ENCODE measurements at regions not wholly inside any gene's neighbourhood (a gene's known extent, or its start where the extent isn't known, plus 50 kb on each side); places are given as distances from the start of the nearest gene placed in this dataset.
"Not testable (repeated sequence)": the region's sequence is repeated elsewhere in the genome, so short reads cannot be mapped to it uniquely, and the experiment has no call there.

DNA sequence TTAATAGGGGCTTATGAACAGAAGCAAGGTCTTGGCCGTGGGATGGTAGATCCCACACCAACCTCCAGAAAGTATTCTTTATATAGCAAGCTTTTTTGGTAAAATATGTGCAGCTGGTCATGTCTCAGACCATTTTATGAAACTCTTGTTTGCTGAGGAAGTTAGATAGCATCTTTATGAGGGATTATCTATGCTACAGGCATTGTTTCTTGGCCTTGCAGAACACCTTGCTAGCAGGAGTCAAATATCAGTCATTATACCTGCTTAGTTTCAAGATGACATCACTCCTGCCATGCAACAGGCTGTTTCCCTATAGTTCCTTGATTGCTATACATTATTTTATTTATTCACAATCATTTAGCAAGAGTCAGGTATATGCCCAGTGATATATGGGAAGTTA lies 84.8 kb upstream of the LRFN5 start:
- intact Hi-C loops (cut with DNase I; ENCODE audit: low total_unique reads), result no loop called here
- TF ChIP-seq, protein P1, sequence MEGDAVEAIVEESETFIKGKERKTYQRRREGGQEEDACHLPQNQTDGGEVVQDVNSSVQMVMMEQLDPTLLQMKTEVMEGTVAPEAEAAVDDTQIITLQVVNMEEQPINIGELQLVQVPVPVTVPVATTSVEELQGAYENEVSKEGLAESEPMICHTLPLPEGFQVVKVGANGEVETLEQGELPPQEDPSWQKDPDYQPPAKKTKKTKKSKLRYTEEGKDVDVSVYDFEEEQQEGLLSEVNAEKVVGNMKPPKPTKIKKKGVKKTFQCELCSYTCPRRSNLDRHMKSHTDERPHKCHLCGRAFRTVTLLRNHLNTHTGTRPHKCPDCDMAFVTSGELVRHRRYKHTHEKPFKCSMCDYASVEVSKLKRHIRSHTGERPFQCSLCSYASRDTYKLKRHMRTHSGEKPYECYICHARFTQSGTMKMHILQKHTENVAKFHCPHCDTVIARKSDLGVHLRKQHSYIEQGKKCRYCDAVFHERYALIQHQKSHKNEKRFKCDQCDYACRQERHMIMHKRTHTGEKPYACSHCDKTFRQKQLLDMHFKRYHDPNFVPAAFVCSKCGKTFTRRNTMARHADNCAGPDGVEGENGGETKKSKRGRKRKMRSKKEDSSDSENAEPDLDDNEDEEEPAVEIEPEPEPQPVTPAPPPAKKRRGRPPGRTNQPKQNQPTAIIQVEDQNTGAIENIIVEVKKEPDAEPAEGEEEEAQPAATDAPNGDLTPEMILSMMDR (IDR thresholded peaks at IDR 0.05), result no peak
- TF ChIP-seq POLR2A (IDR thresholded peaks at IDR 0.05), result no peak
- 77 to 81% methylated on average over 1 of the region's 1 CpG for WGBS, 2 donors
- DNase-seq (ENCODE audit: low spot score in 2 of 2), result no peak
- H3K4me3 ChIP-seq (ENCODE audit: low read depth, poor library complexity, severe bottlenecking), result no peak overlapping the region

DNA sequence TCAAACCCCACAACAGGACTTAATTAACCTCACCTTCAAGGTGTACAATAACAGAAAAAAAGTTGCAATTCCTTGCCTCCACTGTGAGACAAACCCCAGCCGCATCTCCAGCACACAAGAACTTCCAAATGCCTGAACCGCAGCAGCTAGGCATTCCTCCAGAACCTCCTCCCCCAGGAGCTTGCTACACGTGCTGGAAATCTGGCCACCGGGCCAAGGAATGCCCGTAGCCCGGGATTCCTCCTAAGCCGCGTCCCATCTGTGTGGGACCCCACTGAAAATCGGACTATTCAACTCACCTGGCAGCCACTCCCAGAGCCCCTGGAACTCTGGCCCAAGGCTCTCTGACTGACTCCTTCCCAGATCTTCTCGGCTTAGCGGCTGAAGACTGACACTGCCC lies 88.6 kb upstream of the LRFN5 start:
- H3K4me3 ChIP-seq (ENCODE audit: low read depth, poor library complexity, severe bottlenecking); intact Hi-C loops (cut with DNase I; ENCODE audit: low total_unique reads); DNase-seq (ENCODE audit: low spot score in 2 of 2): not testable (repeated sequence)
- 79 to 84% methylated on average over 5 to 9 of the region's 11 CpGs for WGBS, 2 donors

- no peak overlapping the region for H3K4me3 ChIP-seq (ENCODE audit: low read depth, poor library complexity, severe bottlenecking)
- TF ChIP-seq POLR2A (IDR thresholded peaks at IDR 0.05), result no peak
- TF ChIP-seq, protein P1 (IDR thresholded peaks at IDR 0.05), result no peak
- intact Hi-C loops (cut with DNase I; ENCODE audit: low total_unique reads), result no loop called here
- 61 to 73% methylated on average over 2 of the region's 2 CpGs for WGBS, 2 donors
- DNase-seq (ENCODE audit: low spot score in 2 of 2), result no peak
Measured at GRCh38 chr14:41506552-41506951, 100.1 kb upstream of the LRFN5 start.

GRCh38 chr14:41505491-41505890 lies 101.2 kb upstream of the LRFN5 start:
- no peak overlapping the region for H3K4me3 ChIP-seq (ENCODE audit: low read depth, poor library complexity, severe bottlenecking)
- WGBS, 2 donors, result 65 to 74% methylated on average over 2 of the region's 2 CpGs
- intact Hi-C loops (cut with DNase I; ENCODE audit: low total_unique reads), result no loop called here
- TF ChIP-seq, protein P1 (IDR thresholded peaks at IDR 0.05), result no peak
- no peak for TF ChIP-seq POLR2A (IDR thresholded peaks at IDR 0.05)
- DNase-seq (ENCODE audit: low spot score in 2 of 2), result no peak

DNA sequence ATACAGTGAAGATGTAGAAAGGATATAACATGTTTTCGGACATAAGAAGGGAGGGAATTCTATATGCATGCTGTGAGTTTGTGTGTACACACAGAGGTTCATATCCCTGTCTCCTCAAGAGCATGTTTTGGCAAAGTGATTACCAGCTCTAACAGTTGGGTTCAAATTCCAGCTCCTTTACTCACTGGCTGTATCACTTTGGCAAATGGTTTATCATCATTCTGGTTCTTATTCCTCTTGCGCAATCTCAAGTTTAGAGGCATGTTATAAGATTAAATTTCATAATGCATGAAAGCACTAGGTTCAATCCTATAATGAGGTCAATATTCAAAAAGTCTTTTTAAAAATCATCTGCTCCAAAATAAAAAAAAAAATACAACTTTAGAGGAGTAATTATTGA lies 107.7 kb upstream of the LRFN5 start:
- intact Hi-C loops (cut with DNase I; ENCODE audit: low total_unique reads), result no loop called here
- WGBS, 2 donors, result 94 to 97% methylated on average over 2 of the region's 2 CpGs
- DNase-seq (ENCODE audit: low spot score in 2 of 2), result no peak
- TF ChIP-seq POLR2A (IDR thresholded peaks at IDR 0.05), result no peak
- TF ChIP-seq, protein P1 (IDR thresholded peaks at IDR 0.05), result no peak
- H3K4me3 ChIP-seq (ENCODE audit: low read depth, poor library complexity, severe bottlenecking), result no peak overlapping the region

DNA sequence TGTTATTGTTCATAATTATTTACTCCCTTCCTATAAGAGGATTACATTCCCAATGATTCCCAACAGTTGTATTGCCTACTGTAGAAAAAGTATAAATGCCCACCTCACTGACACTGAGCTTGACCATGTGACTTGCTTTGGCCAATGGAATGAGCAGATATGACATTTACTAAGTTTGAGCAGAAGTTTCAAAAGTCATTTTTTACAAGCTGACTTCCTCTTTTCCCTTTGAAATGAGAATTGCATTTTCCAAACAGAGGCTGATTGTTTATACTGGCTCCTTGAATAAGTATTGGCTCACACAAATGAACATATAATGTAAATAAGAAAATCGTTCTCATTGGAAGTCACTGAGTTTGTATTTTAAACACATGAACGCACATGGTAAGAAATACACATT lies 116.4 kb upstream of the LRFN5 start:
- no peak overlapping the region for H3K4me3 ChIP-seq (ENCODE audit: low read depth, poor library complexity, severe bottlenecking)
- intact Hi-C loops (cut with DNase I; ENCODE audit: low total_unique reads), result no loop called here
- DNase-seq (ENCODE audit: low spot score in 2 of 2), result no peak
- WGBS, 2 donors, result 79 to 84% methylated on average over 2 of the region's 2 CpGs
- TF ChIP-seq, protein P1 (IDR thresholded peaks at IDR 0.05), result no peak
- TF ChIP-seq POLR2A (IDR thresholded peaks at IDR 0.05), result no peak
